HG03108 (cell line): ENCODE measurements at regions not wholly inside any gene's neighbourhood (a gene's known extent, or its start where the extent isn't known, plus 50 kb on each side); places are given as distances from the start of the nearest gene placed in this dataset.
"Not testable (repeated sequence)": the region's sequence is repeated elsewhere in the genome, so short reads cannot be mapped to it uniquely, and the experiment has no call there.

Experiments used
- ATAC-seq: cut with Tn5 transposase; IDR thresholded peaks from one replicate; pipeline ENCODE4 v1.9.1; 2021; ENCODE audit warnings: moderate library complexity; ENCODE audit not compliant: unreplicated experiment

DNA sequence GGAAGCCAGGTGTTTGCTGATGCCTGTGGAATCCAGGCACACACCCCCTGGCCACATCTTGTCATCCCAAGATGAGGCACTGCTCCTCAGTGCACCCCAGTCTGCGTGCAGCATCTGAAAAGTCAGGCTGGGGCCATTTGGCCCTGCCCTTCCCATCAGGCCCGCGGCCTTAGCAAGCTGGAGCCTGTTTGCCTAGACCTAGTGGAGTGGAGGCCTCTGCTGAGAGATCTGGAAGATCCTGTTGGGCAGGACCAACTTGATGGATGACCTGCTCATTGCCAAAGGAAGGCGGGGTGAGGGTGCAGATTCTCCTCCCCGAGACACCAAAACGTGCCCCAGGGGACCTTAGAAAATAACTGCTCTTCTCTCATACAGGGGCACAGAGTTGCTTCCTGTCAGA, 220.2 kb downstream of the SHQ1 start:
- ATAC-seq, result no peak

DNA sequence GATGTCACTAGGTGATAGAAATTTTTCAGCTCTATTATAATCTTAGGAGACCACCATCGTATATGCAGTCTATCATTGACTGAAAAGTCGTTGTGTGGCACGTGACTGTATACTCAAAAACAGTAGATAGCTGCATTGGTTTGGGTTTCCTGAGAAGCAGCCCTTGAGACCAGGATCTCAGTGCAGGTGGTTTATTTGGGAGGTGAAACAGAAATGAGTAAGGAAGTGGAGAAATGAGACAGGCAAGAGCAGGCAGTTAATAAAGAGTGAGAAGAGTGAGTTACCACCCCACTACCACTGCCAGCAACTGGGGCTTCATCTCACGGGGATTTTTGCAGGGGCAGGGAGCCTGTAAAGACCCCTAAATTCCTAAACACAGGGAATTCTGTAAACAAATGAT, 221.0 kb downstream of the SHQ1 start:
- ATAC-seq, result no peak

DNA sequence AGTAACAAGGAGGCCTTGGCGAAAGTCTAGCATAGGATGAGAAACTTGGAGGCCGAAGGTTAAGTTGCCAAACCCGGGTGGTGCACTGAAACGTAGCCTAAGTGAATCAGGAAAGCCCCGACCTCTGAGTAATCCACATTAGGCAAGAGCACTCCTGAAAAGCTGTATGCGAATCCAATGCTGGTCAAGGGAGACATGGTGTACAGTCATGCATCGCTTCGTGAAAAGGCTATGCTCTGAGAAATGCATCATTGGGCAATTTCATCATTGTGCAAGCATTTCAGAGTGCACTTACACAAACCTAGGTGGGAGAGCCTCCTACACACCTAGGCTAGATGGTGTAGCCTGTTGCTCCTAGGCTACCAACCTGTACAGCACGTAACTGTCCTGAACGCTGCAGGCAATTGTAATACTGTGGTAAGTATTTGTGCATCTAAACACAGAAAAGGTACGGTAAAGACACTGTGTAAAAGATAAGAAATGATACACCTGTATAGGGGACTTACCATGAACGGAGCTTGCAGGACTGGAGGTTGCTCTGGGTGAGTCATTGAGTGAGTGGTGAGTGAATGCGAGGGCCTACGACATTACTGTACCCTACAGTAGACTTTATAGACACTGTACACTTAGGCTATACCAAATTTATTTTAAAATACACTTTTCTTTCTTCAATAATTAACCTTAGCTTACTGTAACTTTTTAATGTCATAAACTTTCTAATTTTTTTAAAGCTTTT, 222.5 kb downstream of the SHQ1 start:
- no peak for ATAC-seq

DNA sequence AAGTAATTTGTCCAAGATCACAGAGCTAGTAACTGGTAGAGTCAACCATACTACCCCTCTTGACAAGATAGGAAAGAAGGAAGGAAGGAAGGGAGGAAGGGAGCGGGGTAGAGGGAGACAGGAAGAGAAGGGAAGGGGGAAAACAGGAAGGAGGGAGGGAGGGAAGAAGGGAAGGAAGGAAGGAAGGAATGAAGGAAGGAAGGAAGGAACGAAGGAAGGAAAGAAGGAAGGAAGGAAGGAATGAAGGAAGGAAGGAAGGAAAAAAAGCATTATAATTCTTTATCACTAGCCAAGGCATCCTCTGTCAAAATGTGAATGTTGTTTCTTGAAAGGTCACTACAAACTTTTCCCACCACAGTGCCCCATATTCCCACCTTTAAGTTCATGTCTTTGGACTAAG, 223.6 kb downstream of the SHQ1 start:
- ATAC-seq, result no peak

DNA sequence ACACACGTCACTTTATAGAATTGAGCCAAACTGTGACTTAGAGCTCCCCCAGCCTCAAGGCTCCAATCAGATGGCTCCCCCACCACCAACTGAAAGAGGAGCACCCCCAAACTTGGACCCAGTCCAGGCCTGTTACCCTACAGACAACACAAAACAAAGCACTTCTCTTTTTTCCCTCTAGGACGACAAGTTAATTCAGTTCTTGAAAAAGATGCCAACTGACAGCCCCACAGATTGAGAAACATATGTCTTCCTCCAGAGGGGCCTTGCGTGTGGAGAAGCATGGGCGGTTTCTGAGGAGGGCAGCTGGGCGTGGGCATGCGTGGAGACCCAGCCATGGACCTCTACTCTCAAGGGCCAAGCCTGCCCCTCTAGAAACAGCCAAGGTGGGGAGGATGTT, 229.5 kb downstream of the SHQ1 start:
- no peak for ATAC-seq

DNA sequence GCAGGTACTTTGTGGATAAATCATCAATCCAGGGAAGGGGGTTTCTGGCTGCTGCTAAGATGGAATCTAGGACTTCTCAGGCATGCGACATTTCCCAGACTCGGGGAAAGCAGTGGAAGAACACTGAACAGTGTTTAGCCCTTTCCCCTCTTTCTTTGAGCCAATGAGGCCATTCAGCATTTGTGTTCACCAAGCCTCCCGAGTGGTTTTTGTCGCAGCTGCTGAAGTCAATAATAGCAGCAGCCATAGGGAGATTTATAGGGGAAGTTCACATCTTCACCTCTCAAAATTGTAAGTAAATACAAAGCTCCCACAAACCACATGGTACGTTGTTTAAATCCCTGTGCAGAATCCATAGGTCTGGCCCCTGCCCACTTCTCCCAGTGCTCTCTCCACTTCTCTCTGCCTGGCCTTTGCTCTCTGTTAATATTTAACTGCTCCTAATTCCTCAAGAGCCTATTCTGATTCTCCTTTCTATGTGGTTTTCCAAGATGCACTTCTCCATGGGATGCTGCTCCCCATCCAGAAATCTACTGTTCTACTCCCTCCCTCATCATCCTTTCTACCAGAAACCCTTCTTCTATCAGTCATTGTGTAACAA, 230.7 kb downstream of the SHQ1 start:
- ATAC-seq, result no peak

DNA sequence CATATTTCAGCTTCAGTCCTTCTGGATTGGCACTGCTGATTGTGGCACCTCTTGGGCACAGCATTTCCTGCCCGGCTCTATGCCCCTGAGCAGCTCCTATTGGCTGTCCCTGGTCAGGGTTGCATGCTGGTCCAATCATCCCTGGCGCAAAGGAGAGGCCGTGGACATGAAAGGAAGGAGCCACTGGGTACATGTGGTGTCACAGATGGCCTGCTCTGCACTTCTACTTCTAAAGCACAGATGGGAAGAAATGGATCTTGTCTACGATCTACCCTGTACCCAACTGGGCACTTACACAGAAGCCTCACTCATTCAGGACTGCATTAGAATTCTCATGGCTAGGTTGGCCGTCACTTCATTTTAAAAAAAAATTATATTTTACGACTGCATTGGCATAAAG, 232.5 kb downstream of the SHQ1 start:
- no peak for ATAC-seq

- no peak for ATAC-seq
Observed at GRCh38 chr3:72615182-72615581, 233.1 kb downstream of the SHQ1 start.

GRCh38 chr3:72614394-72615074, 233.7 kb downstream of the SHQ1 start:
- ATAC-seq, result no peak

- no peak for ATAC-seq
Observed at GRCh38 chr3:72613871-72614270, 234.4 kb downstream of the SHQ1 start.

GRCh38 chr3:72609114-72609513, 239.1 kb downstream of the SHQ1 start:
- not testable (repeated sequence) for ATAC-seq

DNA sequence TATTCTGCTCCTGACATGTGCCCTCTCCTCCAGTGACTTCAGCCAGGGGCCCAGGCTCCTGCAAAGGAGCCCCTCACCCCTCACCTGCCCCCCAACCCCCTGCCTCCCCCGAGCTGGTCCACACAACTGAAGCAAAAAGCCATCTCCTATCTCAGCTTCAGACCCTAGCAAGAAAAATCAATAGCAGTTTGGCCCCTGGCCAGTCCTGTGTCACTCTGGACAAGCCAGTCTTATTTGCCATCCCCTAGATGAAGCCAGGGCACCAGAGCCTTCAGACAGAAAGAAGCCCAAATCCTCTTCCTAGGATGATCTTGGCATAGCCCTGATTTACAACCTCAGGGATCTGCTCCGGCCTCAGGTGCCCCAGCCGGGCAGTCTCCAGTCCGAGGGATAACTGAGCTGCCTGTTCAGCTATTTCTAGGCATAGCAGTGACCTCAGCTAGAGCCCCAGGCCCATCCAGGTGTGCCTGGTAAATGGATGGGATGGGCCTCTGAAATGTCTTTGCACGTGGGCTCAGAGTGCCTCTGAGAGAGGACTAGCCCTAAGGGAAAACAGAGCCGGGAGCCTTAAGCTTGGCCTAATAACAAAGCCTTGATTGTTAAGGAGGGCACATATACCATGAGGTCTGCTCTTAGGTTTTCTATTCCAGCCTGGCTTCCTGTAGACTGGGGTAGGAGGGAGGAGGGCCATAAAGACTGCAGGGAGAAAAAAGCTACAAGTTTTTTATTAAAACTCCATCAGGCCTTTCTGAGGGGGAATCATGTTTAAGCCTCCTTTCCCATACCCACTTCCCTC, 242.0 kb downstream of the SHQ1 start:
- no peak for ATAC-seq

GRCh38 chr3:72604328-72604727, 243.9 kb downstream of the SHQ1 start:
- no peak for ATAC-seq

GRCh38 chr3:72601983-72602750, 246.1 kb downstream of the SHQ1 start:
- no peak for ATAC-seq

DNA sequence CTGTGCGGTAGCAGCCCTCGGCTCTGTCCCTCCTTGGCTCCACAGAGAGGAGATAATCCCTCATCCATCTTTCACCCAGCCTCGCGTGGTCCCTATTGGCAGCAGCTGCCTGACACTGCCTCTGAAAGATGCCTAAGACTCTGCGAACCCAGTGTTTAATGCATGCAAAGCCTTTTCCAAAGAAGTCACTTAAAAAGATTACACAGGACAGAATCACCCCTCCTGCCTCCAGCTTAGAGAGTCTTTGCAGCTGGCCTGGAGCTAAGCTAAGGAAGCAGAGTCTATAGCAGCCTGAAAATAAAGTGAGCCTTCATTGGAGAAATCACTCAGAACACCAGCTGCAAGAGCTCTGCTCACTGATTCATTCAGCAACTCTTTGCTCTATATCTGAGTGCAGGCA, 247.2 kb downstream of the SHQ1 start:
- no peak for ATAC-seq

GRCh38 chr3:72597756-72598195, 250.5 kb downstream of the SHQ1 start:
- no peak for ATAC-seq

GRCh38 chr3:72597043-72597442, 251.2 kb downstream of the SHQ1 start:
- ATAC-seq, result no peak

GRCh38 chr3:72595927-72596610, 252.2 kb downstream of the SHQ1 start:
- no peak for ATAC-seq

DNA sequence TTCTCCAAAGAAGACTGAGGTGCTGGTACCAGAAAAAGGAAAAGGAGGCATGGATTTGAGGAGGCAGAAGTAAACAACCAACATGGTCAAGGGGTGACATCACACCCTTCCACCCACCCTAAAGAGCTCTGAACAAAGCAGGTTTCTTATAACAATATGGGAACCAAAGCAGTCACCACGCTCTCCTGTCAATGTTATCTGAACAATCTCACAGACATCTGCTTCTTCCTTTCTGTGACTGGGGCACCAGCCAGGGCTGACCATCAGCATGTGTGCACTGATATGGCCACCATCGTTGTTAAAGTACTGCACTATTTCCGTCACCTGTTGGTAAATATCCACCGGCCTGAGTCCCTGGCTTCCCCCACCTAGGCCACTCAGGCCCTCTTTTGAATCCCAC, 252.9 kb downstream of the SHQ1 start:
- no peak for ATAC-seq

- ATAC-seq, result no peak
Observed at GRCh38 chr3:72594615-72595215, 253.5 kb downstream of the SHQ1 start.
